NCI-H748 (cell line): ENCODE measurements at regions not wholly inside any gene's neighbourhood (a gene's known extent, or its start where the extent isn't known, plus 50 kb on each side); places are given as distances from the start of the nearest gene placed in this dataset.
"Not testable (repeated sequence)": the region's sequence is repeated elsewhere in the genome, so short reads cannot be mapped to it uniquely, and the experiment has no call there.

Experiments used
- DNase-seq: peaks from one replicate; lab custom pipeline; 2025; ENCODE audit not compliant: unreplicated experiment; lab: John Stamatoyannopoulos, UW

DNA sequence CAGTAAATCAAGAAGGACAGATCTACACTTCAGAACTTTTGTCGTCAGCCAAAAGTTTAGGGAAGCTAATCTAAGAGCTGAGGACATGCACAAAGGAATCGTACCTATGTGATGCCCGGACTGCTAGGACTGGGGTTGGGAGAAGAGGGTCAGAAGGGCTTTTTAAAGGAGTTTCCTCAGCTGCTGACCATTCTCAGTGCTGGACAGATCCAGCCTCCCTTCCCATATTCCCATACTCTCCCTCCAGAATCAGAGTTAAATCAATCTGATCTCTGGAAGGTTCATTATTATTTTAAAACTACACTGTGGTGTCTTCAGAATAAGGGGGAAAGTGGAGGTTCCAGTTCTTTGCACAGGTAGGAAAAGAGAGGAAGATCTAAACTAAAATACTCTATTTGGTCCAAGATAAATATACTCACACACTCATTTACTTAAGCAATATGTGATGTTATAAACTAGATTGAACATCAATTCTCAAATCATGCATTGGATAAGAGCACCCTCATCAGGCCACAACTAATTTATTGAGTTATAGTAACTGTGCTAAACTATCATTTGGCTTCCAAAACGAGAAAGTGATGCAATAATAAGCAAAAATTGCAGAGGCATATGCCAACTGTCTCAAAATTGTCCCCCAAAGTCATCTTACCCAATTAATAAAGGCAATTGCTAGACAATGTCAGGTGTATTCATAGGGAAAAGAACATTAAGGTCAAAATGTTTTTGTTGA, 124.7 kb downstream of the HNRNPD start:
- DNase-seq: no peak

DNA sequence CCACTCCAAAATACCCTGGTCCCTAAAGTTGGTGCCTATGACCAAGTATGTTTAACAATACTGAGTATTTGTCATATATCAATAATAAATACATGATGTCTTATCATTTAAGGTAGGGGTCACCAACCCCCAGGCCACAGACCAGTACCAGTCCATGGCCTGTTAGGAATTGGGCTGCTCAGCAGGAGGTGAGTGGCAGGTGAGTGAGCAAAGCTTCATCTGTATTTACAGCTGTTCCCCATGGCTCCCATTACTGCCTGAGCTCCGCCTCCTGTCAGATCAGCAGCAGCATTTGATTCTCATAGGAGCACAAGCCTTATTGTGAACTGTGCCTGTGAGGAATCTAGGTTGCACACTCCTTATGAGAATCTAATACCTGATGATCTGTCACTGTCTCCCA, 126.2 kb downstream of the HNRNPD start:
- peak; percentile 9 for DNase-seq

DNA sequence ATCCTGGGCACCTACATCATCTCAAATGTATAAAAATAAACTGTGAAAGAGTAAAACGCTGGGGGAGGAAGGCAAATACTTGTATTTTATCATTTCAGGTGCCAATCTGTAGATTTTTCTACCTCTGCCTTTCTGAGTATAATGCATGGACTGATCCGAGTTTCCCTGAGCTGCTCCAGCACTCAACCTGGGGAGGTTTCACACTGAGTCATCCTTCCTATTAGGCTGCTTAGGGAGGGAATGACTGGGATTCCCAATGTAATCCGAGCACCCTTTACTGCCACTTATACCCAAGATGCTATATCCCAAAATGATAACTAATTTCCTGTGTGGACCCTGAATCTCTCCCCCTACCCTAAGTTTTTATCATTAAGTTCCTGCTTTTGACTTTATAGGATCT, 126.6 kb downstream of the HNRNPD start:
- no peak for DNase-seq

DNA sequence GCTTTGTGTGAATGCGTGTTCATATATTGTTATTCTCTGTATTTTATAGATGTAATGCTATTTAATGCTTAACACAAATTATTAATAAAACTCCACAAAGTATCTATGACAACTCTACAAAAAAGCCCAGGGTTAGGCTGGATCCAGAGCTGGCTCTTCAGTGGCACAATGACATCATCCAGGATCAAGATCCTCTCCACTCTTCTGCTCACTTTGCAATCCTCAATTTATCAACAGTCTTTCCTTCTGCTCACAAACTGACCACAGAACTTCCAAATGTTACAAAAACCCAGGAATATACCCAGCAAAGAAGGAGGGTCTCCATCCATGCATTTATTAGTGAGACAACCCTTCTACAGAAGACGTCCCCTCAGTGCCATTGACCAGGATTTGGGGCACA, 132.3 kb downstream of the HNRNPD start:
- no peak for DNase-seq

DNA sequence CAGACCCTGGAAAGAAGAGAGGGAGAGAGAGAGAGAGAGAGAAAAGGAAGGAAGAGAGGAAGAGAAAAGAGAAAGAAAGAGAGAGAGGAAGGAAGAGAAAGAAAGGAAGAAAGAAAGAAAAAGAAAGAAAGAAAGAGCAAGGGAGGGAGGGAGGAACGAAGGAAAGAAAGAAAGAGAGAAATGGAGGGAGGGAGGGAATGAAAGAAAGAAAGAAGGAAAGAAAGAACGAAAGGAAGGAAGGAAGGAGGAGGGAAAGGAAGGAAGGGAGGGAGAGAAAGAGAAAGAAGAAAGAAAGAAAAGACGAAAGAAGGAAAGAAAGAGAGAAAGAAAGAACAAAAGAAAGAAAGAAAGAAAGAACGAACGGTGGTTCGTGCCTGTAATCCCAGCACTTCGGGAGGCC, 133.4 kb downstream of the HNRNPD start:
- DNase-seq: no peak

DNA sequence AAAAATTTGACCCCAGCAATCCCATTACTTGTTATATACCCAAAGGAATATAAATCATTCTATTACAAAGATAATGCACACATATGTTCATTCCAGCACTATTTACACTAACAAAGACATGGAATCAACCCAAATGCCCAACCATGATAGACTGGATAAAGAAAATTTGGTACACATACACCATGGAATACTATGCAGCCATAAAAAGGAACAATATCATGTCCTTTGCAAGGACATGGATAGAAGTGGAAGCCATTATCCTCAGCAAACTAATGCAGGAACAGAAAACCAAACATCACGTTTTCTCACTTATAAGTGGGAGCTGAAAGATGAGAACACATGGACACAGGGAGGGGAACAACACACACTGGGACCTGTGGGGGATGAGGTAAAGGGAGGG, 136.6 kb downstream of the HNRNPD start:
- DNase-seq: not testable (repeated sequence)

DNA sequence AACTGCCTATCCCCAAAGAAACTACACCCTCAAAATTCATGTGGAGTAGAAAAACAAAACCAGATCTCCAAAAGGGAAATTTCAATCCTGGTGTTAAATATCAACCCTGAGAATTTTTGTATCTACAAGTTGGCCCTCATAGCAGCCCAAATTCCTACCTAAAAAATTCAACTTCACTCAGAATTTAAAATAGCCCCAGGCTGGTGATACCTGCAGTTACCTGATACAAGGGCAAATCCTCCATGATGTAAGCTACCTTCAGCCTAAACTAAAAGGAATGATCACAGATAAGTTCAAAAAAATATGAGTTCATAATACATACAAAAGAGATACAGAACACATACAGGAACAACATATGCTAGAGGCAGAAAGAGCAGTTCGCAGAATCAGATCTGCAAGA, 138.4 kb downstream of the HNRNPD start:
- no peak for DNase-seq

DNA sequence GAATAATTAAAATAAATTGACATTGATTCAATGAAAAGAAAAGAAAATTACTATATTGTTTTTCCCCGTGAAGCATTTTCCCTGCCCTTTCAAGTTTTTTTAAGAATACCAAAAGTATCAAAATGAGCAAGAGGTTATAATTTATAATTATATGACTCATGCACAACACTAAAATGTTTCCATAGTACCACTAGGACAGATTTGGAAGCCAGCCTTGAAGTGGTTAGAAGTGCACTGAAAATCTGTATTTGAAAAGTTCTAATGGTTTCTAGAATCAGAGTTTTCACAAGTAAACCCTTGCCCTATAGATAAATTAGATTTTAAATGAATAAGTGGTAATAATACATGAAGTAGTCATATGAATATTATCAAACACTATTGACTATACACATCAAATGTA, 140.9 kb downstream of the HNRNPD start:
- DNase-seq: no peak

DNA sequence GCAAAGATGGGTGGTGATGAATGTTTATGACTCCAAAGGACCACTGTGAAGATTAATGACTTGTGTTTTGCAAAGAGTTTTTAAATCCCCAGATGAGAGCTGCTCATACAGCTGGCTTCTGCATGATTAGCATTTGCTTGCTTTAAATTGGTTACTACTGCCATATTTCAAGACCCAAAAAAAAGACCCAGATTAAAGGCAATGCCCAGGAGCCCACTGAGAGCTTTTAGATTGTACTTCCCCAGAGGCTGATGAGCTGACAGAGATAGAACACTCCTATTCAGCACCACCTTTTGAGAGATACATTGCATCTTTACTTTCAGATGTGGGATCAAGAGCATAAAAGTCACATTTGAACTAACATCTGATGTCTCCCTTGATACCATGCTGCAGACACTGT, 142.0 kb downstream of the HNRNPD start:
- DNase-seq: no peak

DNA sequence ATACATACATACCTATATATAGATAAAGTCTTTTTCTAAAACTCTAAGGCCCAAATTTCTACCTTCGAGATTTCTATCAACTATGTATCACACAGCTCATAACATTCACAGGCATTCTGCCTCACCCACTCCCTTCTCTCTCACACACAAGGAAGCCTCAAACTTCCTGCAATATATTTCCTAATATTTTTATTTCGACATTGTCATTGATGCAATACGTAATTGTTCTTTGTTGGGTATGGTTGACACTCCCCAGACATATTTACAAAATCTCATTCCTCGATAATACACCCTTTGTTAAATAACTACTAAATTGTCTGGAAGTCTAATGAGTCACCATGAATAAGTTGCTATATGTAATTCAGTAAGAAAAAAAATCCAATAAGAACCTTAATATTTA, 143.5 kb downstream of the HNRNPD start:
- no peak for DNase-seq

DNA sequence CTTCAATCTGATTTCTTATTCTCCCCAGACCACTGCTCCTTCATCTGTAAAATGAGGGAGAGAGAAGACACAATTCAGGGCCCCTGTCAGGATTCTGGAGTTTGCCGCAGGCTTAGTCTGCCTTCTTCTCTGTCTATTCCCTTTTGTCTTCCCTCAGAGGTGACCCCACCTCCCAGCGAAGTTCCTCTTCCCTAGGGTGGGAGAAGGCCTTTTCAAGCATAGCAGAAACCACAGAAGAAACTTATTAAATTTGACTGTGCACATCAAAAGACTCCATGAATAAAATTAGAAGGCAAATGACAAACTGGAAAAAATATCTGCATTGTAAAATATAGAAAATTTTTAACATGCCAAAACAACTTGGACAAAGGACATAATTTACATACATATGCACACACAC, 148.8 kb downstream of the HNRNPD start:
- no peak for DNase-seq

DNA sequence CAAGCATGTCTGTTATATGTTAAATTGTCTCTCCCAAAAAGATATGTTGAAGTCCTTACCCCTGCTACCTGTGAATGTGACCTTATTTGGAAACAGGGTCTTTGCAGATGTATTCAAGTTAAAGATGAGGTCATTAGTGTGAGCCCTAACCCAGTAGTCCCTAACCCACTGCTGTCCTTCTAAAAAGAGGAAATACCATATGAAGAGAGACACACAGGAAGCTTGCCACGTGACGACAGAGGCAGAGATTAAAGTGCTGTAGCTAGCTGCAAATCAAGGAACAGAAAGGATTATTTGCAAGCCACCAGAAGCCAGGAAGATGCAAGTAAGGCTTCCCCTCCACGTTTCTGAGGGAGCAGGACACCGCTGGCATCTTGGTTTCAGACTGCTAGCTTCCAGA, 150.1 kb downstream of the HNRNPD start:
- DNase-seq: no peak

DNA sequence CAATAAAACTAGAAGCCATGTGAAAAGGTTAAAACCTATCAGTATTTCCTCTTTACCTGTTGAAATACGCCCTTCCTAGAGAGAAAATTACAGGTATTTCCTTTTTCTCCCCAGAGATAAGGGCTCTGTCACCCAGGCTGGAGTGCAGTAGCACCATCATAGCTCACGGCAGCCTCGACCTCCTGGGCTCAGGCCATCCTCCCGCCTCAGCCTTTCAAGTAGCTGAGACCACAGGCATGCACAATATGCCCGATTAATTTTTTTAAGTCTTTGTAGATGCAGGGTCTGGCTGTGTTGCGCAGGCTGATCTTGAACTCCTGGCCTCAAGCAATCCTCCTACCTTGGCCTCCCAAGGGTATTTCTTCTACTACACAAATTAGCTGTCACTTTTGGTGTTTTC, 154.4 kb downstream of the HNRNPD start:
- DNase-seq: no peak

DNA sequence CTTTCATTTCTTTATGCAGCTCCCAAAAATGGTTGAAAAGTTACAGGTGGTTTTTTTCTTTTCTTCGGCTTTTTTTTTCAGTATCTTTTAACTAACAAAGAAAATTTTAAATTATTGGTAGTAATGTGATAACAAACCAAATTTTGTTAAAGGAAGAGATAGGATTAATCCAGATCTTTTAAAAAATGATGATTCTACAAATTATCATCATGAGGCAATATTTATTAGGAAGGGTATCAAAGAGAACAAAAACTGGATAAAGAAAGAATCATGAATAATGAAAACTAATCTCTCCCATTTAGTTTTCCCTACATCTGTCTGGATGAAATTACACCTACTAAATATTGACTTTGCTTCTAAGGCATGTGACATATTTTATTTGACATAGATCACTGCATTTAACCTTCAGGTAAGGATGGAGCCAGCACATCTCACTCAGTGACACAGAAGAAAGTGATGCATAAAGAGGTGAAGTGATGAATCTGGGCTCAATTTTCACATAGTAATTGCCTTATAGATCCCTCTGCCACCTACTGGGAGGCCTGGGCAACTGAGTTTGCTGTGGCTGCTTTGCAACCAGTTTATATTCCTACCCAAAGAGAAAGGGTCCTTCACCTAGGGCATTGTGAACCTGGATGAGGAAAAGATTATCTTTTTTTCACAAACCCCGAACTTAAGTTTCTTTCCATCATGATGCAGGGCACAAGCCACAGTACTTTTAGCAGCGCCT, 155.6 kb downstream of the HNRNPD start:
- DNase-seq: peak; percentile 15

DNA sequence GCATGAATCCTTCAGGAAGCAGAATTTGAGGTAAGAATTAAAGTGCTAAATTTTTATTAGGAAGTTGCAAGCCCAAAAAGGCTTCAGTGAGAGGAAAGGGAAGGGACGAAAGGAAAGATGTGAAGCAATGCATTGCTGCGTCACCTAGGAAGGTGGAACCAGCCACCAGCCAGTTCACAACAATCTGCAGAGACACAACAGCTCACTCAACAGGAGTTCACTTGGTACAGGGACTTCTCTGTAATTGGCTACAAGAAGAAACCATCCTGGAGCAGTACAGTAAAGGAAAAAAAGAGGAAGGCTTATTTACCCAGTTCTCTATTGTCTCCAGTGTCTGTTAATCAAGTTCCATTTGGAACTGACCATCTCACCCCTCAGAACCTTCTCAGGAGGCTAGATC, 157.6 kb downstream of the HNRNPD start:
- no peak for DNase-seq

DNA sequence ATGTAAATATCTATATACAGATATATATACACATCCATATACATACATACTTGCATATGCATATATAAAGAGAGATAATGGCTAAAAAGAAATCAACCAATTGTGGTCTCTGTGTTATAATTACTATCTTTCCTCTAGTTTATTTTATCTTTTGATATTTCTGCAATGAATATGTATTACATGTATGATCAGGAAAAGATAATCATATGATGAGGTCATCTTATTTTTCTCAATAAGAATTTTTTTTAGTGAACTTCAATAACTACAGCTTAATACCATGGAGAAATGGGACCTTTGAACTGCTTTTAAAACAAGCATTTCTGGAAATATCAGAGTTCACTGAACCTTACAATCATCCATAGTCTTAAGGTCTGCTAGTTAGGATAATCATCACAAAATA, 158.0 kb downstream of the HNRNPD start:
- DNase-seq: no peak

DNA sequence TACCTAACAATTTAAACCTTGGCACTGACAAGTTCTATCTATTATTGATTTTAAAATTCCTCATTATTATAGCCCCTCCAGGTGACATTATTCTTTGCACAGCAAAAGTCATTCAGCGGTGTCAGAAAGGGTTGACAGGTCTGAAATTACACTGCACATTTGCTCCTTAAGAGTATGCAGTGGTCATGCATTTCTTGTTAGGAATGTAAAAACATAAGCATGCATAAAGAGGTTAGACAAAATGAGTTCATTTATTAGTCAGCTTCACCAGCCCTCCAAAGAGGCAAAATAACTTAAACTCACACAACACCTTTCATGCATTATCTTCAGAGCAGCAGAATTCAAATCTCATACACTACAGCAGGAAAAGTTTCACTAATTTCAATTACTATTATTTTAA, 158.8 kb downstream of the HNRNPD start:
- no peak for DNase-seq

DNA sequence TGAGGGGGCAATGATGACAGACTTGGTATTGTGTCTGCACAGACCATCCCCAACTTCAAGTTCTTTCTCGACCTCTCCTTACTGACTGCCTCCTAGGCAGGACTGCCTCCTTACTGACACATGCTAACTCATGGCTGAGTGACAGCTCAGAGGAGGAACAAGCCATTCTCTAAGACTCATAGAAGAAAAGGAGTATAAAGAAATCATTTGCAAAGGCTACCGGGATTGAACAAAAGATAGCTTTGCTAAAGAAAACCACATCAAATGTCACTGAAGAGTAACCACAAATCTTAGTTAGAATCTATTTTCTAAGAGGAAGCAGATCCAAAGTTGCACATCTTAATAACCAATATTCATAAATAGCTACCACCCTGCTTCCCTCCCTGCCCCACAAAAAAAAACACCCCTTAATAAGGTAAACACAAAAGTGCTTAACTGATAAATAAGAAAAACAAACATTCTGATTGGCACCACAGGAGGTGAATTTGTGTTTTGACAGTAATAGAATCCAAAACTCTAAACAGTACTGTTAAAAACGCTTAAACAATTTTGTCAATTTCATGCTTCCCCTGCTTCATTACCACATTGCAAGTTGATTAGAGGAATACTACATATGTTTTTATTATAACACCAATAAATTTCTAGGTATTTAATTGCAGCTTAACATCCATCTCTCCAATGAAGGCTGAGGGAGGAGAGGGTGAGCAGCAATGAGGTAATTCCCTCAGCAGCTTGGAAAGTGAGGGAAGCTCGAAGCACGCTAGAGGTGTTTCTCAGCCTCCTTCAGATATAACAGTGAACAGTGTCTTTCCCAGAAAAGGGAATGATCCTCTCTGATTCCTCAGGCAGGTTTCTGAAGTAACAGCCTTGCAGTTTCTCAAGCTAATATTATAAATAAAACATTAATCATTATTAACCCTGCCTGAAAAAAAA, 160.0 kb downstream of the HNRNPD start:
- DNase-seq: no peak

DNA sequence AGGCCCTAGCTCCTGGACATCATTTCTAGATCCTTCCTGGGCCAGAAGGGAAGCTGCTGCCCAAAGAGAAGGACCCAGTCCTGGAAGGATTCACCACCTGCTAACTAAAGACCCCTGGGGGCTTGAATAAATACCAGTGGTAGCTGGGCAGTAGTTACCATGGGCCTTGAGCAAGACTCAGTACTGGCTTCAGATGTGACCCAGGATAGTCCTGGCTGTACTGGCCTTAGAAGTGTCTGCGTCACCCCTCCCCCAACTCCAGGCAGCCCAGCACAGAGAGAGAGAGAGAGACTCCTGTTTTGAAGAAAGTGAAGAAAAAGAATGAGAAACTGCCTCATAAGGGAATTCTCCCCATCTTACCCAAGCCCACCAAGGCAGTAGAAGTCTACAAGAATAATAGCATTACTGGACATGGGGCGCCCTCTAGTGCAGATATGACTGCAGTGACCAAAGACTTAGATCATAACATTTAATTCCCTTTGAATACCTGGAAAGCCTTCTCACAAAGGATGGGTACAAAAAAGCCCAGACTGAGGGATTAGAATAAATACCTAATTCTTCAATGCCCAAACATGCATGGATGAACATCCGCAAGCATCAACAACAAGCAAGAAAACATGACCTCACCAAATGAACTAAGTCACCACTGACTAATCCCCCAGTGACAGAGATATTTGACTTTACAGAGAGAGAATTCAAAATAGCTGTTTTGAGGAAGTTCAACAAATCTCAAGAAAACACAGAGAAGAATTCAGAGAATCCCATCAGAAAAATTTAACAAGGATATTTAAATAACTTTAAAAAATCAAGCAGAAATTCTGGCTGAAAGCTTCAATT, 171.8 kb downstream of the HNRNPD start:
- peak; percentile 66 for DNase-seq

DNA sequence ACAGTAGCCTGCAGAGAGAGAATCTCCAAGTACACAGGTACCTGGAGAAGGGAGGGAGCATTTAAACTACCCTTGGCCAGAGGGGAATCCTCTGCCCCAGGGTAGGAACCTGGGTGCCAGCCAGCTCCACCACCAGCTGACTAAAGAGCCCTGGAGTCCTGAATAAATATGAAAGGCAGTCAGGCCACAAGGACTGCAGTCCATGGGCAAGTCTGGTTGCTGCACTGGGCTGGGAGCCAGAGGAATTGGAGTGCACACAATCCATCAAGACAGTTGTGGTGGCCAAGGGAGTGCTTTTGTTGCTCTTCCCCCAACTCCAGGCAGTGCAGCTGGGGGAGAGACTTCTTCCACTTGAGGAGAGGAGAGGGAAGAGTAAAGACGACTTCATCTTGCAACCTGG, 172.5 kb downstream of the HNRNPD start:
- DNase-seq: peak; percentile 11

DNA sequence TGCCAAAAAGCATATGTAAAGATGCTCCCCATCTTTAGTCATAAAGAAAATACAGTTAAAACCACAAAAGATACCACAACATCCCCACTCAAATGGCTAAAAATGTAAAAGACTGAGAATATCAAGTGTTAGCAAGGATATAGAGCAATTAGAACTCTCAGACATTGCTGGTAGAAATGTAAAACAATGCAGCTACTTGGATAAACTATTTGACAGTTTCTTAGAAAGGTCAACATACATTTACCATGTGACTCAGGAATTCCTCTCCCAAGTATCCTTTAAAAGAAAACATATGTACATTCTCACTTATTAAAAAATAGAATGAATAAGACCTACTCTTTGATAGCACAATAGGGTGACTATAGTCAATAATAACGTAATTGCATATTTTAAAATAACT, 173.7 kb downstream of the HNRNPD start:
- DNase-seq: no peak
